Nephron progenitor cell (in vitro differentiated cells): ENCODE measurements at regions not wholly inside any gene's neighbourhood (a gene's known extent, or its start where the extent isn't known, plus 50 kb on each side); places are given as distances from the start of the nearest gene placed in this dataset.

Experiments
- DNase-seq: peaks from one replicate; pipeline ENCODE4 v3.0.0; 2021
- H3K27ac Mint-ChIP-seq: 2 replicates; pipeline ENCODE4 v1.8.0; 2021; ENCODE audit warnings: mild to moderate bottlenecking, moderate library complexity, mixed read lengths
- H3K27me3 Mint-ChIP-seq: 2 replicates; pipeline ENCODE4 v1.8.0; 2021; ENCODE audit warnings: mild to moderate bottlenecking, low read depth, mixed read lengths; ENCODE audit not compliant: poor library complexity
- H3K36me3 Mint-ChIP-seq: 2 replicates; pipeline ENCODE4 v1.8.0; 2021; ENCODE audit warnings: low read depth, mixed read lengths
- H3K4me1 Mint-ChIP-seq: 2 replicates; pipeline ENCODE4 v1.8.0; 2021; ENCODE audit warnings: mixed read lengths
- H3K4me3 Mint-ChIP-seq: 2 replicates; pipeline ENCODE4 v1.8.0; 2021; ENCODE audit warnings: mild to moderate bottlenecking, moderate library complexity, mixed read lengths
- H3K9me3 Mint-ChIP-seq: 2 replicates; pipeline ENCODE4 v1.8.0; 2021; ENCODE audit warnings: mild to moderate bottlenecking, moderate library complexity, mixed read lengths
- CTCF ChIP-seq: fragments of 200-600 bp; sonication (generic); IDR thresholded peaks from 2 replicates; pipeline ENCODE4 v1.5.0; 2021; ENCODE audit warnings: antibody characterized with exemption

GRCh38 chr13:84455143-84455905 is 573.0 kb upstream of the SLITRK1 start:
- Mint-ChIP-seq H3K27me3 (no peaks in the 10 kb centered on the region), H3K4me1 (no peaks in the 10 kb centered on the region), H3K27ac (no peak overlapping the region), H3K36me3 (no peaks in the 10 kb centered on the region), H3K4me3 (no peak overlapping the region), H3K9me3 (no peaks in the 10 kb centered on the region)
- DNase-seq: no peak
- no peak for TF ChIP-seq CTCF

GRCh38 chr13:84447640-84447978 is 565.3 kb upstream of the SLITRK1 start:
- H3K27me3 Mint-ChIP-seq: no peaks in the 10 kb centered on the region
- no peaks in the 10 kb centered on the region for H3K4me1 Mint-ChIP-seq
- H3K9me3 Mint-ChIP-seq: no peaks in the 10 kb centered on the region
- H3K4me3 Mint-ChIP-seq: no peak overlapping the region
- no peak for DNase-seq
- no peak for TF ChIP-seq CTCF
- no peak overlapping the region for H3K27ac Mint-ChIP-seq
- no peaks in the 10 kb centered on the region for H3K36me3 Mint-ChIP-seq

- Mint-ChIP-seq H3K27ac (no peak overlapping the region), H3K36me3 (no peaks in the 10 kb centered on the region), H3K9me3 (no peaks in the 10 kb centered on the region), H3K4me3 (no peak overlapping the region), H3K27me3 (no peaks in the 10 kb centered on the region), H3K4me1 (no peaks in the 10 kb centered on the region)
- TF ChIP-seq CTCF: no peak
- DNase-seq: no peak
Observed at GRCh38 chr13:84446972-84447639, 564.8 kb upstream of the SLITRK1 start.

- Mint-ChIP-seq H3K27ac (no peak overlapping the region), H3K4me1 (no peaks in the 10 kb centered on the region), H3K36me3 (no peaks in the 10 kb centered on the region), H3K9me3 (no peaks in the 10 kb centered on the region), H3K4me3 (no peak overlapping the region), H3K27me3 (no peaks in the 10 kb centered on the region)
- no peak for TF ChIP-seq CTCF
- no peak for DNase-seq
Observed at GRCh38 chr13:84445776-84446175, 563.5 kb upstream of the SLITRK1 start.

GRCh38 chr13:84443463-84443862 is 561.2 kb upstream of the SLITRK1 start:
- Mint-ChIP-seq H3K4me3 (no peak overlapping the region), H3K9me3 (no peaks in the 10 kb centered on the region), H3K36me3 (no peaks in the 10 kb centered on the region), H3K27ac (no peak overlapping the region), H3K27me3 (no peaks in the 10 kb centered on the region), H3K4me1 (no peaks in the 10 kb centered on the region)
- no peak for DNase-seq
- TF ChIP-seq CTCF: no peak

GRCh38 chr13:84439108-84439507 is 556.8 kb upstream of the SLITRK1 start:
- H3K9me3 Mint-ChIP-seq: no peaks in the 10 kb centered on the region
- H3K27me3 Mint-ChIP-seq: no peaks in the 10 kb centered on the region
- H3K36me3 Mint-ChIP-seq: no peaks in the 10 kb centered on the region
- no peak overlapping the region for H3K4me3 Mint-ChIP-seq
- no peak for TF ChIP-seq CTCF
- H3K27ac Mint-ChIP-seq: no peak overlapping the region
- no peak for DNase-seq
- no peaks in the 10 kb centered on the region for H3K4me1 Mint-ChIP-seq
